VCaP (cell line): ENCODE measurements at regions not wholly inside any gene's neighbourhood (a gene's known extent, or its start where the extent isn't known, plus 50 kb on each side); places are given as distances from the start of the nearest gene placed in this dataset.

ENCODE experiments used
- H3K27ac ChIP-seq: fragments of 450-650 bp; 2 replicates; pipeline ENCODE4 v1.5.1; 2017
- CTCF ChIP-seq: fragments of 450-650 bp; conservative IDR thresholded peaks from 2 replicates; pipeline ENCODE4 v1.5.1; 2017; ENCODE audit warnings: mild to moderate bottlenecking, moderate library complexity

- TF ChIP-seq CTCF, result no peak
- H3K27ac ChIP-seq, result no peak overlapping the region
Measured at GRCh38 chr2:204332706-204333105, 212.6 kb upstream of the PARD3B start.

GRCh38 chr2:204333861-204334260 is 211.4 kb upstream of the PARD3B start:
- no peak overlapping the region for H3K27ac ChIP-seq
- TF ChIP-seq CTCF, result no peak

GRCh38 chr2:204335451-204336058 is 209.7 kb upstream of the PARD3B start:
- no peak for TF ChIP-seq CTCF
- H3K27ac ChIP-seq, result no peak overlapping the region

GRCh38 chr2:204336153-204336744 is 209.0 kb upstream of the PARD3B start:
- no peak for TF ChIP-seq CTCF
- no peak overlapping the region for H3K27ac ChIP-seq

- no peak for TF ChIP-seq CTCF
- no peak overlapping the region for H3K27ac ChIP-seq
Measured at GRCh38 chr2:204337638-204338037, 207.6 kb upstream of the PARD3B start.

GRCh38 chr2:204339212-204339715 is 206.0 kb upstream of the PARD3B start:
- no peak overlapping the region for H3K27ac ChIP-seq
- no peak for TF ChIP-seq CTCF

GRCh38 chr2:204340511-204340910 is 204.8 kb upstream of the PARD3B start:
- no peak overlapping the region for H3K27ac ChIP-seq
- TF ChIP-seq CTCF, result no peak
